ENCODE measurements at regions not wholly inside any gene's neighbourhood (a gene's known extent, or its start where the extent isn't known, plus 50 kb on each side); places are given as distances from the start of the nearest gene placed in this dataset.

- no peaks in the 10 kb centered on the region for H3K36me3 Mint-ChIP-seq (ENCODE audit: low read depth, unreplicated experiment)
- no peaks in the 10 kb centered on the region for H3K4me1 Mint-ChIP-seq (ENCODE audit: low read depth, unreplicated experiment)
- no peak overlapping the region for H3K4me2 ChIP-seq (ENCODE audit: low read length)
- FAIRE-seq, result no peak
- no peak overlapping the region for H3K4me3 Mint-ChIP-seq (ENCODE audit: unreplicated experiment)
- peaks cover 2% of the 10 kb centered on the region for H3K27me3 ChIP-seq (ENCODE audit: insufficient read depth, low read length)
- peaks cover 2% of the 10 kb centered on the region for H3K9me3 Mint-ChIP-seq (ENCODE audit: unreplicated experiment)
- H3K9ac ChIP-seq (ENCODE audit: low read length), result no peak overlapping the region
- no peak overlapping the region for H3K27ac Mint-ChIP-seq (ENCODE audit: unreplicated experiment)
- H3K27me3 Mint-ChIP-seq (ENCODE audit: low read depth, unreplicated experiment), result peaks cover 18% of the 10 kb centered on the region
- no peak for DNase-seq (ENCODE audit: low read depth)
- no peak for TF ChIP-seq CTCF (IDR thresholded peaks at IDR 0.05; ENCODE audit: insufficient read depth, low read depth, low read length)
- no peak for TF ChIP-seq EZH2 (IDR thresholded peaks at IDR 0.05; ENCODE audit: insufficient read depth, low read length)
- H3K4me1 ChIP-seq (ENCODE audit: insufficient read depth, low read length), result no peaks in the 10 kb centered on the region
- H3K27ac ChIP-seq (ENCODE audit: low read depth, low read length), result no peak overlapping the region
- H3K9me3 ChIP-seq (ENCODE audit: insufficient read depth, low read depth, low read length), result no peaks in the 10 kb centered on the region
- H3K36me3 ChIP-seq (ENCODE audit: insufficient read depth, low read length), result no peaks in the 10 kb centered on the region
- no peaks in the 10 kb centered on the region for H4K20me1 ChIP-seq (ENCODE audit: insufficient read depth, low read length)
- no peak overlapping the region for H3K4me3 ChIP-seq (ENCODE audit: insufficient read depth, low read depth, low read length)
- no peak overlapping the region for H2AFZ ChIP-seq (ENCODE audit: low read depth, low read length)
- H3K79me2 ChIP-seq (ENCODE audit: insufficient read depth, low read length), result no peaks in the 10 kb centered on the region
Observed at GRCh38 chr9:107673861-107674720, 184.5 kb upstream of the KLF4 start.

DNA sequence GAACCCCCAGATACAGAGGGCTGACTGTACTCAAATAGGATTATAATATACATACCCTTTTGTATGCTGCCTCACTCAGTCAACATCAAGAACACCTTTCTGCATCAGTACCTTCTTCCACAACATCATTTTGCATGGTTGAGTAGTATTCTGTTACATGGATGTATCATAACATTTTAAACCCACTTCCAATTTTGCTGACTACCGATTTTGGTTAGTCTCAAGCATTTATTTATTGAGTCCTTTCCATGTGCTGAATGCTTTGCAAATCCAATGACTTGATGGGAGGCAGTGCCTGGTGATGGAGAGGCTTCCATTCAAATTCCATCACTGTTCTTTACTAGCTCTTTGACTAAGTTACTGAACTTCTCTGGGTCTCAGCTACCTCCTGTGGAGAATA lies 182.0 kb upstream of the KLF4 start:
- DNase-seq (ENCODE audit: low read depth), result no peak
- Histone ChIP-seq H3K9me3 (ENCODE audit: insufficient read depth, low read depth, low read length) (no peaks in the 10 kb centered on the region), H3K4me1 (ENCODE audit: insufficient read depth, low read length) (no peaks in the 10 kb centered on the region), H3K27me3 (ENCODE audit: insufficient read depth, low read length) (peaks cover 2% of the 10 kb centered on the region), H4K20me1 (ENCODE audit: insufficient read depth, low read length) (no peaks in the 10 kb centered on the region), H3K79me2 (ENCODE audit: insufficient read depth, low read length) (no peaks in the 10 kb centered on the region), H3K4me2 (ENCODE audit: low read length) (no peak overlapping the region), H3K27ac (ENCODE audit: low read depth, low read length) (no peak overlapping the region), H3K36me3 (ENCODE audit: insufficient read depth, low read length) (no peaks in the 10 kb centered on the region), H3K4me3 (ENCODE audit: insufficient read depth, low read depth, low read length) (no peak overlapping the region), H2AFZ (ENCODE audit: low read depth, low read length) (no peak overlapping the region), H3K9ac (ENCODE audit: low read length) (no peak overlapping the region)
- Mint-ChIP-seq H3K9me3 (ENCODE audit: unreplicated experiment) (no peaks in the 10 kb centered on the region), H3K4me3 (ENCODE audit: unreplicated experiment) (no peak overlapping the region), H3K4me1 (ENCODE audit: low read depth, unreplicated experiment) (peaks cover 5% of the 10 kb centered on the region), H3K27me3 (ENCODE audit: low read depth, unreplicated experiment) (peaks cover 17% of the 10 kb centered on the region), H3K36me3 (ENCODE audit: low read depth, unreplicated experiment) (no peaks in the 10 kb centered on the region), H3K27ac (ENCODE audit: unreplicated experiment) (no peak overlapping the region)
- no peak for FAIRE-seq
- no peak for TF ChIP-seq CTCF (IDR thresholded peaks at IDR 0.05; ENCODE audit: insufficient read depth, low read depth, low read length)
- TF ChIP-seq EZH2 (IDR thresholded peaks at IDR 0.05; ENCODE audit: insufficient read depth, low read length), result no peak

DNA sequence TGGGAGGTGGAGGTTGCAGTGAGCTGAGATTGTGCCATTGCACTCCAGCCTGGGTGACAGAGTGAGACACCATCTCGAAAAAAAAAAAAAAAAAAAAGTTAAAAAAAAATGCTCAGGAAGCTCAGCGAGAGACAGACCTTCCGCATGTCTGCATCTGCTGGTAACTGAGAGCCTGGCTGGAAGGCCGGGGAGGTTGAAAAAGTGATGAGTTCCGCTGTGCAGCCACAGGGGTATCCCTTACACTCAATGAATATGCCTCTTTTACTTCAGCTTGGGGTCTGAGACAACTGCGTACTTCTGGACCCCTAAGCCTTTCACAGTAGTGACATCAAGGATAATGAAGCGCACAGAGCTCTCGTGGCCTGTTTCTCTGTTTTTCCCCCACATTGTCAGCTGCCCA lies 179.9 kb upstream of the KLF4 start:
- Mint-ChIP-seq H3K4me1 (ENCODE audit: low read depth, unreplicated experiment) (peaks cover 5% of the 10 kb centered on the region), H3K36me3 (ENCODE audit: low read depth, unreplicated experiment) (no peaks in the 10 kb centered on the region), H3K4me3 (ENCODE audit: unreplicated experiment) (no peak overlapping the region), H3K9me3 (ENCODE audit: unreplicated experiment) (no peaks in the 10 kb centered on the region), H3K27ac (ENCODE audit: unreplicated experiment) (no peak overlapping the region), H3K27me3 (ENCODE audit: low read depth, unreplicated experiment) (peaks cover 7% of the 10 kb centered on the region)
- H3K9me3 ChIP-seq (ENCODE audit: insufficient read depth, low read depth, low read length), result no peaks in the 10 kb centered on the region
- DNase-seq (ENCODE audit: low read depth) (no peak), FAIRE-seq (no peak)
- no peak overlapping the region for H3K4me3 ChIP-seq (ENCODE audit: insufficient read depth, low read depth, low read length)
- H3K27me3 ChIP-seq (ENCODE audit: insufficient read depth, low read length), result no peaks in the 10 kb centered on the region
- no peak overlapping the region for H3K27ac ChIP-seq (ENCODE audit: low read depth, low read length)
- H2AFZ ChIP-seq (ENCODE audit: low read depth, low read length), result no peak overlapping the region
- no peak overlapping the region for H3K4me2 ChIP-seq (ENCODE audit: low read length)
- no peaks in the 10 kb centered on the region for H3K79me2 ChIP-seq (ENCODE audit: insufficient read depth, low read length)
- TF ChIP-seq EZH2 (IDR thresholded peaks at IDR 0.05; ENCODE audit: insufficient read depth, low read length) (no peak), CTCF (IDR thresholded peaks at IDR 0.05; ENCODE audit: insufficient read depth, low read depth, low read length) (no peak)
- no peaks in the 10 kb centered on the region for H3K36me3 ChIP-seq (ENCODE audit: insufficient read depth, low read length)
- H3K9ac ChIP-seq (ENCODE audit: low read length), result no peak overlapping the region
- H4K20me1 ChIP-seq (ENCODE audit: insufficient read depth, low read length), result no peaks in the 10 kb centered on the region
- H3K4me1 ChIP-seq (ENCODE audit: insufficient read depth, low read length), result no peaks in the 10 kb centered on the region

All from astrocyte (in vitro differentiated cells and primary cell).